ENCODE measurements at regions not wholly inside any gene's neighbourhood (a gene's known extent, or its start where the extent isn't known, plus 50 kb on each side); places are given as distances from the start of the nearest gene placed in this dataset.

DNA sequence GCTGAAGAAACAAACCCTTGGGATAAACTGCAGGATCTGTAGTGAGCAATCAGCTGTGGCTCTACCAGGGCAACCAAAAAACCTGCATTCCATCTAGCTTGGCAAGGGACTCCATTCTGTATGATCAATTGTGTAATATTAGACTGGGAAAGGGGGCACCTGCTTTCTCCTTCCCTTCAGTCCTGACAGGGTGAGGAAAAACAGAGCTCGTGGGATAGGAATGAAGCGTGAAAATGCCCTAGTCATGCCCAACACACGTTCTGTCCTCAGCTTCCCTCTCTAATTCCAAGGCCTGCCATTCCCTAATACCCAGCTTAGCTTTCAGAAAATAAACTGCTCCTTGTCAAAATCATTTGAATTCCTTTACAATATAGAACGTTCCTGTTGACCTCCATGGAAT lies 442.3 kb downstream of the PLPP3 start:
- intact Hi-C loops (cut with DNase I): no loop called here
- Histone ChIP-seq H3K27me3 (no peaks in the 10 kb centered on the region), H3K4me3 (no peak overlapping the region), H3K9me3 (no peaks in the 10 kb centered on the region), H3K27ac (no peak overlapping the region), H3K36me3 (no peaks in the 10 kb centered on the region), H3K4me1 (ENCODE audit: insufficient read depth) (no peaks in the 10 kb centered on the region)
- no peak for TF ChIP-seq EP300 (IDR thresholded peaks at IDR 0.05)
- TF ChIP-seq, protein P1, sequence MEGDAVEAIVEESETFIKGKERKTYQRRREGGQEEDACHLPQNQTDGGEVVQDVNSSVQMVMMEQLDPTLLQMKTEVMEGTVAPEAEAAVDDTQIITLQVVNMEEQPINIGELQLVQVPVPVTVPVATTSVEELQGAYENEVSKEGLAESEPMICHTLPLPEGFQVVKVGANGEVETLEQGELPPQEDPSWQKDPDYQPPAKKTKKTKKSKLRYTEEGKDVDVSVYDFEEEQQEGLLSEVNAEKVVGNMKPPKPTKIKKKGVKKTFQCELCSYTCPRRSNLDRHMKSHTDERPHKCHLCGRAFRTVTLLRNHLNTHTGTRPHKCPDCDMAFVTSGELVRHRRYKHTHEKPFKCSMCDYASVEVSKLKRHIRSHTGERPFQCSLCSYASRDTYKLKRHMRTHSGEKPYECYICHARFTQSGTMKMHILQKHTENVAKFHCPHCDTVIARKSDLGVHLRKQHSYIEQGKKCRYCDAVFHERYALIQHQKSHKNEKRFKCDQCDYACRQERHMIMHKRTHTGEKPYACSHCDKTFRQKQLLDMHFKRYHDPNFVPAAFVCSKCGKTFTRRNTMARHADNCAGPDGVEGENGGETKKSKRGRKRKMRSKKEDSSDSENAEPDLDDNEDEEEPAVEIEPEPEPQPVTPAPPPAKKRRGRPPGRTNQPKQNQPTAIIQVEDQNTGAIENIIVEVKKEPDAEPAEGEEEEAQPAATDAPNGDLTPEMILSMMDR (IDR thresholded peaks at IDR 0.05): no peak
- no peak for TF ChIP-seq POLR2A (IDR thresholded peaks at IDR 0.05)
- DNase-seq: no peak
- 68 to 74% (median 73%) methylated on average over 4 of the region's 4 CpGs for WGBS, 3 donors

DNA sequence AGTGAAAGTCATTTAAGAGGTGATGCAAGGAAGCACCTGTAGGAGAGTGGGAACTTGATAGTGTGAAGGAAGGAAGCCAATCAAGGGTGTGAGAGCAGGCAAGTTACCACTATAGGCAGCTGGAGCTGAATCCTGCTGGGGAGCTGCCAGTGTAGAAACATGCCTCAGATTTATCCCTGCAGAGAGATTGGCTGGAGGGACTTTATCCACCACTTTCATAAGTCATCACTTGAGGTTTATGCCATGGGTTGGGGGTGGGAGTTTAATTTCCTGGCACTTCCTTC lies 443.6 kb downstream of the PLPP3 start:
- Histone ChIP-seq H3K36me3 (no peaks in the 10 kb centered on the region), H3K4me3 (no peak overlapping the region), H3K4me1 (ENCODE audit: insufficient read depth) (no peaks in the 10 kb centered on the region), H3K9me3 (no peaks in the 10 kb centered on the region), H3K27me3 (no peaks in the 10 kb centered on the region), H3K27ac (no peak overlapping the region)
- TF ChIP-seq EP300 (IDR thresholded peaks at IDR 0.05): no peak
- TF ChIP-seq POLR2A (IDR thresholded peaks at IDR 0.05): no peak
- TF ChIP-seq, protein P1 (IDR thresholded peaks at IDR 0.05): no peak
- intact Hi-C loops (cut with DNase I): no loop called here
- DNase-seq: no peak

DNA sequence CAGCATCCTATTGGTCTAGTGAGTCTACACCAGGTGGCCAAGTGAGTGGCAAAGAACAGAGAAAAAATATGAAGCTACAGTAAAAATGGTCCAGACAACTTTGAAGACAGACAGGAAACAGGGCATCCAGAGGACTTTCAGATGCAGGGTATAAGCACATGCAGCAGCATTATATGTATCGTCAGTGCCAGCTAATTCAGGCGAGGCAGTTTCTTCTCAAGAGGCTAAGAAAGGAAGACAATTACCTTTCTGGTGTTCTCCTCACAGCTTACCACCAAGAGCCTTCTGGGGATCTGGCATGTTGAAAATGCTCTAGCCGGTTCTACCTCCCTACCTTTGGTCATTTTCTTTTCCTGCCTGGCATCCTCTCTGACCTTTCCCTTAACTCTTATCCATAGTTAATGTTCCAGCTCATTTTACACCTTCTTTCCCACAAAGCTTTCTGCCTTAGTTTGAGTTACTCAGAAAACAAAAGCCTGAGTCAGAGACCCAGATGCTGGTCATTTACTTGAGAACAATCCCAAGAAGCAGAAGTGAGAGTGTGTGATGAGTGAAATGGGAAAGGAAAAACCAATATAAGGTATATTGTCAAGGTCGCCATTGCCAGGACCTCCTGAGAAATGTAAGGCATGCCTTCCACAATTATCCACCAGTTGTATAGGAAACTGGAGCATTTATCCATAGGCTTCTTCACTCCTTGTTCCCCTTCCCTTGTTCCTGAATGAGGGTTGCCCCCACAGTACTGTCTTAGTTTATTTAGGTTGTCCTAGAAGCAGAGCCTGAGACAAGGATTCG lies 444.1 kb downstream of the PLPP3 start:
- no peak for DNase-seq
- intact Hi-C loops (cut with DNase I): no loop called here
- no peaks in the 10 kb centered on the region for H3K9me3 ChIP-seq
- TF ChIP-seq EP300 (IDR thresholded peaks at IDR 0.05) (no peak), POLR2A (IDR thresholded peaks at IDR 0.05) (no peak)
- TF ChIP-seq, protein P1 (IDR thresholded peaks at IDR 0.05): no peak
- H3K27ac ChIP-seq: no peak overlapping the region
- WGBS, 3 donors: 95 to 97% (median 96%) methylated on average over 5 of the region's 5 CpGs
- no peaks in the 10 kb centered on the region for H3K4me1 ChIP-seq (ENCODE audit: insufficient read depth)
- no peak overlapping the region for H3K4me3 ChIP-seq
- H3K27me3 ChIP-seq: no peaks in the 10 kb centered on the region
- H3K36me3 ChIP-seq: no peaks in the 10 kb centered on the region

DNA sequence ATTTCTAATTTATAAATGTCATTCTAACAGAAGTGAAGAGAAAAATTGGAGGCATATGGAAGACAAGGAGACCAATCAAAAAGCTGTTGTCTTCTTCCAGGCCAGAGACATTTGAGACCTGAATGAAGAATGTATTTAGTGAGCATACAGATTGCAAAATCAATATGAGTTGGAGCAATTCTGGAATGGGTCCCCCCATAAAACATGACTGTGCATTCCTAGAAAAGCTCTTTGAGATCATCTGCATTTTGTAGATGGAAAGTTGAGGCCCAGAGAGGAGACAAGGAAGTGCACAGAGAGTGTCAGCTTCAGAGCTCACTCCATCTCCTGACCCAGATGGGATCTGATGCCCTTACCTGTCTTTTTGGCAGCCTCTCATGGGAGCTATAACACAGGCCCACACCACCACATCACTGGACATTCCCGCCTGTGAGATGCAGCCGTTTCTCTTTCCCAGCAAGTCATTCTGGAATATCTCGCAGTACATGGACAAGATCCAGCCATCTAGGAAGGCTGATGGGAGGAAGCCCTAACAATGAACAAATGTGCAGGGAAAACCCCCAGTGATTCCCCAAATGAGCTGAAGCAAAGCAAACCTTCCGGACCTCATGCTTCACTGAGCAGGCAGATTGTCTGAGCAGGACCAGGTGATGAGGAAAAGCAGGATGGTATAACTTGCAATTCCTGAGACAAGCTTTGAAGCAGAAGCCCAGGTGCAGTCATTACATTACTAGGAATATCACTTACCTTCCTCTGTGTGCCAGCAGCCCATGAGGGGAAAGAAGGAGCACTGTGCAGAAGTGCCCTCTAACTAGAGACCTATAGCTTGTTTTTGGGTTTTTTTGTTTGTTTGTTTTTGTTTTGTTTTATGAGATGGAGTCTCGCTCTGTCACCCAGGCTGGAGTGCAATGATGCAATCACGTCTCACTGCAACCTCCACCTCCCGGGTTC lies 445.6 kb downstream of the PLPP3 start:
- DNase-seq: no peak
- Histone ChIP-seq H3K4me1 (ENCODE audit: insufficient read depth) (no peaks in the 10 kb centered on the region), H3K9me3 (no peaks in the 10 kb centered on the region), H3K27ac (no peak overlapping the region), H3K27me3 (no peaks in the 10 kb centered on the region), H3K36me3 (no peaks in the 10 kb centered on the region), H3K4me3 (no peak overlapping the region)
- TF ChIP-seq EP300 (IDR thresholded peaks at IDR 0.05) (no peak), POLR2A (IDR thresholded peaks at IDR 0.05) (no peak)
- TF ChIP-seq, protein P1 (IDR thresholded peaks at IDR 0.05): no peak
- intact Hi-C loops (cut with DNase I): no loop called here
- WGBS, 3 donors: 86 to 95% (median 91%) methylated on average over 7 of the region's 7 CpGs

All from ovary (tissue), 7 donors.